Right atrium auricular region (tissue), 2 donors: ENCODE measurements at regions not wholly inside any gene's neighbourhood (a gene's known extent, or its start where the extent isn't known, plus 50 kb on each side); places are given as distances from the start of the nearest gene placed in this dataset.

Experiments
- DNase-seq: peaks from one replicate; pipeline ENCODE4 v3.0.0-alpha.2; 2019; ENCODE audit warnings: low spot score
- H3K27ac ChIP-seq, 2 donors: fragments of 200-600 bp; sonication (generic); 1 replicate in 1 of 2; 2 replicates in 1 of 2; pipeline ENCODE4 v1.5.1; 2016 to 2019
- H3K27me3 ChIP-seq, 2 donors: fragments of 200-600 bp; sonication (generic); one replicate each; pipeline versions ENCODE4 v1.5.1 to v1.6.0; 2017 to 2019
- H3K36me3 ChIP-seq: fragments of 200-600 bp; sonication (generic); one replicate; pipeline ENCODE4 v1.5.1; 2016
- H3K4me1 ChIP-seq, 2 donors: fragments of 200-600 bp; sonication (generic); one replicate each; pipeline versions ENCODE4 v1.5.1 to v1.6.0; 2017 to 2019
- H3K4me3 ChIP-seq, 2 donors: fragments of 200-600 bp; sonication (generic); 1 replicate in 1 of 2; 2 replicates in 1 of 2; pipeline ENCODE4 v1.5.1; 2017 to 2019; ENCODE audit warnings: mild to moderate bottlenecking in 1 of 2, moderate library complexity in 1 of 2
- H3K9me3 ChIP-seq, 2 donors: fragments of 200-600 bp; sonication (generic); one replicate each; pipeline ENCODE4 v1.5.1; 2019
- TF ChIP-seq, protein P1 (sequence below), 2 donors: fragments of 200-600 bp; sonication (generic); IDR thresholded peaks; one replicate each; pipeline ENCODE4 v1.5.1; 2019; ENCODE audit warnings: antibody characterized with exemption in 2 of 2

- H3K36me3 ChIP-seq, result no peaks in the 10 kb centered on the region
- H3K9me3 ChIP-seq, result peaks cover 0 to 8% of the 10 kb centered on the region in 2 donors
- no peak for DNase-seq
- H3K27ac ChIP-seq, result no peak overlapping the region
- no peaks in the 10 kb centered on the region for H3K27me3 ChIP-seq
- no peaks in the 10 kb centered on the region for H3K4me1 ChIP-seq
- no peak overlapping the region for H3K4me3 ChIP-seq
- TF ChIP-seq, protein P1, sequence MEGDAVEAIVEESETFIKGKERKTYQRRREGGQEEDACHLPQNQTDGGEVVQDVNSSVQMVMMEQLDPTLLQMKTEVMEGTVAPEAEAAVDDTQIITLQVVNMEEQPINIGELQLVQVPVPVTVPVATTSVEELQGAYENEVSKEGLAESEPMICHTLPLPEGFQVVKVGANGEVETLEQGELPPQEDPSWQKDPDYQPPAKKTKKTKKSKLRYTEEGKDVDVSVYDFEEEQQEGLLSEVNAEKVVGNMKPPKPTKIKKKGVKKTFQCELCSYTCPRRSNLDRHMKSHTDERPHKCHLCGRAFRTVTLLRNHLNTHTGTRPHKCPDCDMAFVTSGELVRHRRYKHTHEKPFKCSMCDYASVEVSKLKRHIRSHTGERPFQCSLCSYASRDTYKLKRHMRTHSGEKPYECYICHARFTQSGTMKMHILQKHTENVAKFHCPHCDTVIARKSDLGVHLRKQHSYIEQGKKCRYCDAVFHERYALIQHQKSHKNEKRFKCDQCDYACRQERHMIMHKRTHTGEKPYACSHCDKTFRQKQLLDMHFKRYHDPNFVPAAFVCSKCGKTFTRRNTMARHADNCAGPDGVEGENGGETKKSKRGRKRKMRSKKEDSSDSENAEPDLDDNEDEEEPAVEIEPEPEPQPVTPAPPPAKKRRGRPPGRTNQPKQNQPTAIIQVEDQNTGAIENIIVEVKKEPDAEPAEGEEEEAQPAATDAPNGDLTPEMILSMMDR (IDR thresholded peaks at IDR 0.05), result no peak
Observed at GRCh38 chr2:187002242-187002641, 153.3 kb upstream of the ZSWIM2 start.

DNA sequence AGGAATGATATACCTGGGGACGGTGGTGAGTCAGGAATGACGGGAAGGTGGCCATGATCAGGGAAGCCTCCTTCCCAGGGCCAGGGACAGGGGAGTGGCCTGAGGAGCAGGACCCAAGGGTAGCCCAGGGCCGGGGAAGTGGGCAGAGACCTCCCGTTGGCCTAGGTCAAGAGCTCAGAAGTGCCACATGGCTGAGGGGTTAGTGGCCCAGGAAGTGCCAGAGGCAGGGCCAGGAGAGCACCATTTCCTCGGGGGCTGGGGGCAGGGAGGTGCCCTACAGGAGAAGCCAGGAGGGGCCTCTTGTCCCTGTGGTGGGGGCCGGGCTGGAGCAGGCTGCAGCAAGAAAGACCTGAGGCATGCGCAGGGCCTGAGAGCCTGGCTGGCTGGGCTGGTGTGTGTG lies 152.3 kb upstream of the ZSWIM2 start:
- TF ChIP-seq, protein P1 (IDR thresholded peaks at IDR 0.05), result no peak
- DNase-seq, result no peak
- H3K36me3 ChIP-seq, result no peaks in the 10 kb centered on the region
- H3K27ac ChIP-seq, result no peak overlapping the region
- no peaks in the 10 kb centered on the region for H3K27me3 ChIP-seq
- H3K4me3 ChIP-seq, result no peak overlapping the region
- peaks cover 0 to 8% of the 10 kb centered on the region in 2 donors for H3K9me3 ChIP-seq
- no peaks in the 10 kb centered on the region for H3K4me1 ChIP-seq

- H3K27ac ChIP-seq, result no peak overlapping the region
- DNase-seq, result no peak
Observed at GRCh38 chr2:186995092-186995491, 146.1 kb upstream of the ZSWIM2 start.

GRCh38 chr2:186992597-186992996 lies 143.6 kb upstream of the ZSWIM2 start:
- H3K9me3 ChIP-seq, result peaks cover 0 to 10% of the 10 kb centered on the region in 2 donors
- H3K27me3 ChIP-seq, result no peaks in the 10 kb centered on the region
- DNase-seq, result no peak
- no peak overlapping the region for H3K27ac ChIP-seq
- H3K4me1 ChIP-seq, result no peaks in the 10 kb centered on the region
- TF ChIP-seq, protein P1 (IDR thresholded peaks at IDR 0.05), result no peak
- no peaks in the 10 kb centered on the region for H3K36me3 ChIP-seq
- H3K4me3 ChIP-seq, result no peak overlapping the region

More at GRCh38 chr2:186995092-186995491, 146.1 kb upstream of the ZSWIM2 start:
- TF ChIP-seq, protein P1 (IDR thresholded peaks at IDR 0.05), result no peak
- H3K36me3 ChIP-seq, result no peaks in the 10 kb centered on the region
- peaks cover 0 to 1% of the 10 kb centered on the region in 2 donors for H3K9me3 ChIP-seq
- H3K4me3 ChIP-seq, result no peak overlapping the region
- no peaks in the 10 kb centered on the region for H3K4me1 ChIP-seq
- H3K27me3 ChIP-seq, result no peaks in the 10 kb centered on the region

- no peaks in the 10 kb centered on the region for H3K27me3 ChIP-seq
- no peak overlapping the region for H3K4me3 ChIP-seq
- no peaks in the 10 kb centered on the region for H3K36me3 ChIP-seq
- DNase-seq, result no peak
- TF ChIP-seq, protein P1 (IDR thresholded peaks at IDR 0.05), result no peak
- peaks cover 0 to 16% of the 10 kb centered on the region in 2 donors for H3K9me3 ChIP-seq
- H3K4me1 ChIP-seq, result no peaks in the 10 kb centered on the region
- no peak overlapping the region for H3K27ac ChIP-seq
Observed at GRCh38 chr2:186991766-186992417, 142.9 kb upstream of the ZSWIM2 start.

- no peaks in the 10 kb centered on the region for H3K4me1 ChIP-seq
- no peak overlapping the region for H3K4me3 ChIP-seq
- DNase-seq, result no peak
- no peak overlapping the region for H3K27ac ChIP-seq
- H3K36me3 ChIP-seq, result no peaks in the 10 kb centered on the region
- peaks cover 0 to 15% of the 10 kb centered on the region in 2 donors for H3K9me3 ChIP-seq
- H3K27me3 ChIP-seq, result no peaks in the 10 kb centered on the region
- TF ChIP-seq, protein P1 (IDR thresholded peaks at IDR 0.05), result no peak
Observed at GRCh38 chr2:186984966-186985365, 136.0 kb upstream of the ZSWIM2 start.
